ENCODE measurements at regions not wholly inside any gene's neighbourhood (a gene's known extent, or its start where the extent isn't known, plus 50 kb on each side); places are given as distances from the start of the nearest gene placed in this dataset.

GRCh38 chr14:101187816-101188570 lies 284.5 kb upstream of the RTL1 start:
- no peaks in the 10 kb centered on the region for H3K79me2 ChIP-seq (ENCODE audit: insufficient read depth, low read depth)
- H2AFZ ChIP-seq (ENCODE audit: low read depth) = no peak overlapping the region
- H3K27me3 ChIP-seq (ENCODE audit: insufficient read depth, low read depth) = peaks cover 34% of the 10 kb centered on the region
- H3K4me1 ChIP-seq (ENCODE audit: low read depth, poor library complexity, severe bottlenecking) = no peaks in the 10 kb centered on the region
- H3K36me3 ChIP-seq (ENCODE audit: insufficient read depth) = no peaks in the 10 kb centered on the region
- TF ChIP-seq, protein P1, sequence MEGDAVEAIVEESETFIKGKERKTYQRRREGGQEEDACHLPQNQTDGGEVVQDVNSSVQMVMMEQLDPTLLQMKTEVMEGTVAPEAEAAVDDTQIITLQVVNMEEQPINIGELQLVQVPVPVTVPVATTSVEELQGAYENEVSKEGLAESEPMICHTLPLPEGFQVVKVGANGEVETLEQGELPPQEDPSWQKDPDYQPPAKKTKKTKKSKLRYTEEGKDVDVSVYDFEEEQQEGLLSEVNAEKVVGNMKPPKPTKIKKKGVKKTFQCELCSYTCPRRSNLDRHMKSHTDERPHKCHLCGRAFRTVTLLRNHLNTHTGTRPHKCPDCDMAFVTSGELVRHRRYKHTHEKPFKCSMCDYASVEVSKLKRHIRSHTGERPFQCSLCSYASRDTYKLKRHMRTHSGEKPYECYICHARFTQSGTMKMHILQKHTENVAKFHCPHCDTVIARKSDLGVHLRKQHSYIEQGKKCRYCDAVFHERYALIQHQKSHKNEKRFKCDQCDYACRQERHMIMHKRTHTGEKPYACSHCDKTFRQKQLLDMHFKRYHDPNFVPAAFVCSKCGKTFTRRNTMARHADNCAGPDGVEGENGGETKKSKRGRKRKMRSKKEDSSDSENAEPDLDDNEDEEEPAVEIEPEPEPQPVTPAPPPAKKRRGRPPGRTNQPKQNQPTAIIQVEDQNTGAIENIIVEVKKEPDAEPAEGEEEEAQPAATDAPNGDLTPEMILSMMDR (conservative IDR thresholded peaks at IDR 0.05; ENCODE audit: low read depth, low read length) = no peak
- no peak overlapping the region for H3K4me2 ChIP-seq
- H3K27ac ChIP-seq = no peak overlapping the region
- H3K4me3 ChIP-seq (IDR thresholded peaks at IDR 0.05; ENCODE audit: insufficient read depth, low read depth, low read length) = no peak overlapping the region
- H4K20me1 ChIP-seq (ENCODE audit: insufficient read depth) = no peaks in the 10 kb centered on the region
- no peak overlapping the region for H3K9ac ChIP-seq

- Histone ChIP-seq H3K27me3 (ENCODE audit: insufficient read depth, low read depth) (peaks cover 36% of the 10 kb centered on the region), H3K4me2 (no peak overlapping the region)
- TF ChIP-seq, protein P1 (conservative IDR thresholded peaks at IDR 0.05; ENCODE audit: low read depth, low read length) = no peak
Observed at GRCh38 chr14:101188571-101188915, 285.0 kb upstream of the RTL1 start.

DNA sequence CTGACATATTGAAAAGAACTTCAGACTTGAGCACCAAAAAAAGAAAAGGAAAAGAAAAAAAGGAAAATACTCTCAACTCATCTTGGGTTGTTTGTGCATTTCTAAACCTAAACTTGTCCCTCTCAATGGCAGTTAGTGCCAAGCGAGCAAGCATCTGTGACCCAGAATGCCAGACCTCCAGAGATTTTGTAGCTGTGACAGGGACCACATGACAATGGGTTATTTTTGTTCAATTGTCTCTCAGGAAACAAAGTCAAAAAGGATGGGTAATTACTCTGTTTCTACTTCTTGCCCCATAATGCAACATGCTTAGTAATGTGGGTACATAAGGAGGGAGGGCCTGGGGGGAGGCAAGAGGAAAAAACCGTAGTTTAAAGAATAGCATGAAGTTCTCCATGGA lies 285.7 kb upstream of the RTL1 start:
- no peak overlapping the region for H3K4me3 ChIP-seq (IDR thresholded peaks at IDR 0.05; ENCODE audit: insufficient read depth, low read depth, low read length)
- H2AFZ ChIP-seq (ENCODE audit: low read depth) = no peak overlapping the region
- H3K4me2 ChIP-seq = no peak overlapping the region

More at GRCh38 chr14:101188571-101188915, 285.0 kb upstream of the RTL1 start:
- no peaks in the 10 kb centered on the region for H3K4me1 ChIP-seq (ENCODE audit: low read depth, poor library complexity, severe bottlenecking)
- H2AFZ ChIP-seq (ENCODE audit: low read depth) = no peak overlapping the region
- H3K27ac ChIP-seq = no peak overlapping the region
- no peaks in the 10 kb centered on the region for H3K36me3 ChIP-seq (ENCODE audit: insufficient read depth)
- H3K4me3 ChIP-seq (IDR thresholded peaks at IDR 0.05; ENCODE audit: insufficient read depth, low read depth, low read length) = no peak overlapping the region
- no peak overlapping the region for H3K9ac ChIP-seq
- H4K20me1 ChIP-seq (ENCODE audit: insufficient read depth) = no peaks in the 10 kb centered on the region
- no peaks in the 10 kb centered on the region for H3K79me2 ChIP-seq (ENCODE audit: insufficient read depth, low read depth)

GRCh38 chr14:101189962-101190560 lies 286.5 kb upstream of the RTL1 start:
- H3K36me3 ChIP-seq (ENCODE audit: insufficient read depth) = no peaks in the 10 kb centered on the region
- no peaks in the 10 kb centered on the region for H3K79me2 ChIP-seq (ENCODE audit: insufficient read depth, low read depth)
- H3K27ac ChIP-seq = no peak overlapping the region
- TF ChIP-seq, protein P1 (conservative IDR thresholded peaks at IDR 0.05; ENCODE audit: low read depth, low read length) = no peak
- no peaks in the 10 kb centered on the region for H4K20me1 ChIP-seq (ENCODE audit: insufficient read depth)
- H3K9ac ChIP-seq = no peak overlapping the region
- no peak overlapping the region for H3K4me3 ChIP-seq (IDR thresholded peaks at IDR 0.05; ENCODE audit: insufficient read depth, low read depth, low read length)
- H3K4me1 ChIP-seq (ENCODE audit: low read depth, poor library complexity, severe bottlenecking) = no peaks in the 10 kb centered on the region
- H3K27me3 ChIP-seq (ENCODE audit: insufficient read depth, low read depth) = peaks cover 48% of the 10 kb centered on the region
- no peak overlapping the region for H3K4me2 ChIP-seq
- H2AFZ ChIP-seq (ENCODE audit: low read depth) = no peak overlapping the region

More for the DNA sequence above, 285.7 kb upstream of the RTL1 start:
- Histone ChIP-seq H3K36me3 (ENCODE audit: insufficient read depth) (no peaks in the 10 kb centered on the region), H3K27me3 (ENCODE audit: insufficient read depth, low read depth) (peaks cover 42% of the 10 kb centered on the region), H3K27ac (no peak overlapping the region), H3K79me2 (ENCODE audit: insufficient read depth, low read depth) (no peaks in the 10 kb centered on the region), H4K20me1 (ENCODE audit: insufficient read depth) (no peaks in the 10 kb centered on the region), H3K9ac (no peak overlapping the region), H3K4me1 (ENCODE audit: low read depth, poor library complexity, severe bottlenecking) (no peaks in the 10 kb centered on the region)
- TF ChIP-seq, protein P1 (conservative IDR thresholded peaks at IDR 0.05; ENCODE audit: low read depth, low read length) = no peak
